ENCODE measurements at regions not wholly inside any gene's neighbourhood (a gene's known extent, or its start where the extent isn't known, plus 50 kb on each side); places are given as distances from the start of the nearest gene placed in this dataset.
A peak's percentile ranks its signal among the peaks of the same experiment; 100 is the strongest.

- TF ChIP-seq CTCF (IDR thresholded peaks at IDR 0.05; ENCODE audit: low read depth, low read length), result no peak
- DNase-seq (ENCODE audit: low read depth in 2 of 2), result no peak
- H3K4me3 ChIP-seq (replicated peaks in 1 of 2; ENCODE audit: low read depth in 2 of 2, low read length in 2 of 2), result no peak overlapping the region
Measured at GRCh38 chr1:192521734-192522133, 53.8 kb upstream of the RGS1 start.

- H3K4me3 ChIP-seq (replicated peaks in 1 of 2; ENCODE audit: low read depth in 2 of 2, low read length in 2 of 2), result no peak overlapping the region
- TF ChIP-seq CTCF (IDR thresholded peaks at IDR 0.05; ENCODE audit: low read depth, low read length), result no peak
- no peak for DNase-seq (ENCODE audit: low read depth in 2 of 2)
Measured at GRCh38 chr1:192522673-192523072, 52.9 kb upstream of the RGS1 start.

GRCh38 chr1:192524223-192524622 is 51.4 kb upstream of the RGS1 start:
- TF ChIP-seq CTCF (IDR thresholded peaks at IDR 0.05; ENCODE audit: low read depth, low read length), result no peak

More at GRCh38 chr1:192524223-192524622, 51.4 kb upstream of the RGS1 start:
- no peak overlapping the region for H3K4me3 ChIP-seq (replicated peaks in 1 of 2; ENCODE audit: low read depth in 2 of 2, low read length in 2 of 2)
- peak; percentile 31 to 43 for DNase-seq (ENCODE audit: low read depth in 2 of 2)

Measured in cardiac fibroblast (primary cell).